Calu3 (cell line): ENCODE measurements at regions not wholly inside any gene's neighbourhood (a gene's known extent, or its start where the extent isn't known, plus 50 kb on each side); places are given as distances from the start of the nearest gene placed in this dataset.

ENCODE experiments used
- BruUV-seq: library from RNA; stranded (reverse); fragments of 400-500 nt; replicated peaks from 2 replicates; lab custom pipeline; 2021; lab: Mats Ljungman, UMichigan
- CTCF ChIA-PET: fragments of 300-600 bp; sonication (Branson Sonifier 250); formaldehyde crosslinking; loops from one replicate; lab custom pipeline; 2022; ENCODE audit warnings: antibody characterized with exemption; lab: Charles Lee
- DNase-seq: peaks from one replicate; pipeline ENCODE4 v3.0.0; 2022
- H3K27ac Mint-ChIP-seq: one replicate; pipeline ENCODE4 v1.8.0; 2022; ENCODE audit warnings: mixed read lengths; ENCODE audit not compliant: unreplicated experiment
- H3K27me3 Mint-ChIP-seq: one replicate; pipeline ENCODE4 v1.8.0; 2022; ENCODE audit warnings: mixed read lengths; ENCODE audit not compliant: unreplicated experiment
- H3K36me3 Mint-ChIP-seq: one replicate; pipeline ENCODE4 v1.8.0; 2022; ENCODE audit warnings: mild to moderate bottlenecking, moderate library complexity, mixed read lengths; ENCODE audit not compliant: insufficient read depth, unreplicated experiment
- H3K4me1 Mint-ChIP-seq: one replicate; pipeline ENCODE4 v1.8.0; 2022; ENCODE audit warnings: mild to moderate bottlenecking, low read depth, mixed read lengths; ENCODE audit not compliant: unreplicated experiment
- H3K4me3 Mint-ChIP-seq: one replicate; pipeline ENCODE4 v1.8.0; 2022; ENCODE audit warnings: mild to moderate bottlenecking, low read depth, moderate library complexity, mixed read lengths; ENCODE audit not compliant: unreplicated experiment
- H3K9me3 Mint-ChIP-seq: one replicate; pipeline ENCODE4 v1.8.0; 2022; ENCODE audit warnings: low read depth, mixed read lengths; ENCODE audit not compliant: unreplicated experiment
- CTCF ChIP-seq: fragments of 200-600 bp; IDR thresholded peaks from one replicate; pipeline ENCODE4 v1.8.0; 2022; ENCODE audit warnings: antibody characterized with exemption; ENCODE audit not compliant: unreplicated experiment
- intact Hi-C: fragments of 100-400 bp; cut with micrococcal nuclease; formaldehyde crosslinking; loops from one replicate; pipeline ENCODE4 v1.10.0; 2022; ENCODE audit not compliant: unreplicated experiment

- Mint-ChIP-seq H3K4me1 (peaks cover 45% of the 10 kb centered on the region), H3K9me3 (peaks cover 5% of the 10 kb centered on the region), H3K36me3 (peaks cover 18% of the 10 kb centered on the region), H3K4me3 (no peak overlapping the region), H3K27ac (no peak overlapping the region), H3K27me3 (no peaks in the 10 kb centered on the region)
- CTCF ChIA-PET = no interaction called here
- no TSS peak for BruUV-seq
- intact Hi-C loops = no loop called here
- TF ChIP-seq CTCF = no peak
- DNase-seq = no peak
Observed at GRCh38 chr1:60575326-60575977, 501.9 kb upstream of the C1orf87 start.

- no peak for TF ChIP-seq CTCF
- DNase-seq = peak; percentile 29
- intact Hi-C loops = loop anchor here (2.0 kb wide), 1 partner anchor 259 kb away; no protein-coding TSS in a partner anchor
- Mint-ChIP-seq H3K4me3 (peak overlapping the region; percentile 51), H3K27me3 (no peaks in the 10 kb centered on the region), H3K4me1 (peaks cover 61% of the 10 kb centered on the region), H3K27ac (peak overlapping the region; percentile 96), H3K36me3 (peaks cover 24% of the 10 kb centered on the region), H3K9me3 (peaks cover 5% of the 10 kb centered on the region)
- BruUV-seq = TSS peak; percentile 61
- CTCF ChIA-PET = no interaction called here
Observed at GRCh38 chr1:60573726-60574409, 500.3 kb upstream of the C1orf87 start.

GRCh38 chr1:60573121-60573520, 499.6 kb upstream of the C1orf87 start:
- H3K27ac Mint-ChIP-seq = peak overlapping the region; percentile 96
- TSS peak; percentile 73 for BruUV-seq
- intact Hi-C loops = loop anchor here (2.0 kb wide), 1 partner anchor 260 kb away; no protein-coding TSS in a partner anchor

GRCh38 chr1:60572378-60572777, 498.8 kb upstream of the C1orf87 start:
- peak overlapping the region; percentile 96 for H3K27ac Mint-ChIP-seq
- no peak for DNase-seq
- intact Hi-C loops = loop anchor here (2.0 kb wide), 1 partner anchor 260 kb away; no protein-coding TSS in a partner anchor
- H3K9me3 Mint-ChIP-seq = peaks cover 5% of the 10 kb centered on the region
- H3K27me3 Mint-ChIP-seq = no peaks in the 10 kb centered on the region
- BruUV-seq = no TSS peak
- no peak overlapping the region for H3K4me3 Mint-ChIP-seq
- CTCF ChIA-PET = interaction anchor here (0.7 to 1.3 kb wide), 3 partner anchors 12 to 388 kb away, joined by 3 to 4 read pairs (median 3); no protein-coding TSS in a partner anchor
- TF ChIP-seq CTCF = no peak
- peaks cover 24% of the 10 kb centered on the region for H3K36me3 Mint-ChIP-seq
- H3K4me1 Mint-ChIP-seq = peaks cover 67% of the 10 kb centered on the region

More at GRCh38 chr1:60573121-60573520, 499.6 kb upstream of the C1orf87 start:
- Mint-ChIP-seq H3K4me3 (peak overlapping the region; percentile 51), H3K36me3 (peaks cover 24% of the 10 kb centered on the region), H3K9me3 (peaks cover 5% of the 10 kb centered on the region), H3K27me3 (no peaks in the 10 kb centered on the region), H3K4me1 (peaks cover 67% of the 10 kb centered on the region)
- no peak for TF ChIP-seq CTCF
- DNase-seq = no peak
- CTCF ChIA-PET = interaction anchor here (0.9 to 1.3 kb wide), 2 partner anchors 11 to 387 kb away, joined by 3 read pairs; no protein-coding TSS in a partner anchor
